GM18517 (cell line): ENCODE measurements at regions not wholly inside any gene's neighbourhood (a gene's known extent, or its start where the extent isn't known, plus 50 kb on each side); places are given as distances from the start of the nearest gene placed in this dataset.
"Not testable (repeated sequence)": the region's sequence is repeated elsewhere in the genome, so short reads cannot be mapped to it uniquely, and the experiment has no call there.

Experiments
- ATAC-seq: cut with Tn5 transposase; IDR thresholded peaks from one replicate; pipeline ENCODE4 v1.9.1; 2021; ENCODE audit warnings: mild to moderate bottlenecking, moderate library complexity; ENCODE audit not compliant: unreplicated experiment

DNA sequence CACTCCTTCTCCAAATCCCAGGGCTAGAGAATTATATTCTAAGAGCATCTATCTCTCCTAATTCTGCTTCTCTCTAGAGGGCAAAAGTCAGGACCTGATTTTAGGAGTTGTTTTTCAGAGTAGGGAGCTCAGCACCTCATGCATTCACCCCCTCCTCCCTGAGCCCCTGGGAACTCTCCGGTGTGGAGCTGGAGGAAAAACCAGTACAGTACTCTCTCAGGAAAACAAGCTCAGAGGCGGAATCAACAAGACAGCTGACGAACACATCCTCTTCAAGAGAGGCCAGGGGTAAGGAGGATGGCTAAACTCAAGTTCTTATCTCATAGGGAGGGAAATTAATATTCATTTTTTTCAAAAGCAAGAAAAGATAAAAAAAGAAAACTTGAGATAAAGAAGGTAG, 120.1 kb upstream of the CDYL start:
- no peak for ATAC-seq

- ATAC-seq: no peak
Measured at GRCh38 chr6:4655196-4656025, 120.8 kb upstream of the CDYL start.

DNA sequence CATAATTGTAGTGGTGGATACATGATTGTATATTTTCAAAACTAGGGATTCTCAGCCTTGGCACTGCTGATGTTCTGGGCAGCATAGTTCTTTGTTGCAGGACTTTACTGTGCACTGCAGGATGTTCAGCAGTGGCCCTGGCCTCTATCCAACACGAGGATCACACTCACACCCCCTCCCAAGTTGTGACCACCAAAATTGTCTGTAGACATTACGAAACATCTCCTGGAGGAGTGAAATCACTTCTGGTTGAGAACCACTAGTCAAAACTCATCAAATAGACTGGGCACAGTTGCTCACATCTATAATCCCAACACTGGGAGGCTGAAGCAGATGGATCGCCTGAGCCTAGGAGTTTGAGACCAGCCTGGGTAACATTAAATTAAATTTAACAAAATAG, 123.1 kb upstream of the CDYL start:
- no peak for ATAC-seq

GRCh38 chr6:4651831-4652467, 124.3 kb upstream of the CDYL start:
- no peak for ATAC-seq

GRCh38 chr6:4649728-4650127, 126.5 kb upstream of the CDYL start:
- no peak for ATAC-seq

GRCh38 chr6:4647414-4648365, 128.5 kb upstream of the CDYL start:
- ATAC-seq: no peak

- ATAC-seq: no peak
Measured at GRCh38 chr6:4645713-4646360, 130.4 kb upstream of the CDYL start.

- no peak for ATAC-seq
Measured at GRCh38 chr6:4644996-4645395, 131.2 kb upstream of the CDYL start.

DNA sequence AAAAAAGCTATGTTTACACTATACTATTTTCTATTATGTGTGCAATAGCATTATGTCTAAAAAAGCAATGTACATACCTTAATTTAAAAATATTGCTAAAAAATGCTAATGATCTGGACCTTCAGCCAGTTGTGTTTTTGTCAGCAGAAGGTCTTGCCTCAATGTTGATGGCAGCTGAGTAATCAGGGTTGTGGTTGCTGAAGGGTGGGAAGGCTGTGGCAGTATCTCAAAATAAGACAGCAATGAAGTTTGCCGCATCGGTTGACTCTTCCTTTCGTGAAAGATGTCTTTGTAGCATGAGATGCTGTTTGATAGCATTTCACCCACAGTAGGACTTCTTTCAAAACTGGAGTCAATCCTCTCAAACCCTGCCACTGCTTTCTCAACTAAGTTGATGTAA, 134.7 kb upstream of the CDYL start:
- ATAC-seq: no peak

- no peak for ATAC-seq
Measured at GRCh38 chr6:4640139-4640538, 136.1 kb upstream of the CDYL start.

DNA sequence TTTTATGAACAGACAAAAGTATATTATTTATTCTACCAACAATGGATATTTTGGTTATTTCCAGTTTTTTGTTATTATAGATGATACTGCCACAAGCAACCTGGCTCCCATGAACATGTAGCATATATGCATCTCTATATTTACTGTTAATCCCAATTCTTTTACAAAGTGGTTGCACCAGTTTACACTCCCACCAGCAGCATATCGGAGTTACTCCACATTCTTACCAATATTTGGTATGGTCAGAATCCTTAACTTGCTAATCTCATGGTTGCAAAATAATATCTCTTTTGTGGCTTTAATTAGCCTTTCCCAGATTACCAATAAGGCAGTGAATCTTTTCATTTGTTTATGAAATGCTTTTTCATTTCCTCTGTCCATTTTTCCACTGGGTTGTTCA, 137.6 kb upstream of the CDYL start:
- no peak for ATAC-seq

DNA sequence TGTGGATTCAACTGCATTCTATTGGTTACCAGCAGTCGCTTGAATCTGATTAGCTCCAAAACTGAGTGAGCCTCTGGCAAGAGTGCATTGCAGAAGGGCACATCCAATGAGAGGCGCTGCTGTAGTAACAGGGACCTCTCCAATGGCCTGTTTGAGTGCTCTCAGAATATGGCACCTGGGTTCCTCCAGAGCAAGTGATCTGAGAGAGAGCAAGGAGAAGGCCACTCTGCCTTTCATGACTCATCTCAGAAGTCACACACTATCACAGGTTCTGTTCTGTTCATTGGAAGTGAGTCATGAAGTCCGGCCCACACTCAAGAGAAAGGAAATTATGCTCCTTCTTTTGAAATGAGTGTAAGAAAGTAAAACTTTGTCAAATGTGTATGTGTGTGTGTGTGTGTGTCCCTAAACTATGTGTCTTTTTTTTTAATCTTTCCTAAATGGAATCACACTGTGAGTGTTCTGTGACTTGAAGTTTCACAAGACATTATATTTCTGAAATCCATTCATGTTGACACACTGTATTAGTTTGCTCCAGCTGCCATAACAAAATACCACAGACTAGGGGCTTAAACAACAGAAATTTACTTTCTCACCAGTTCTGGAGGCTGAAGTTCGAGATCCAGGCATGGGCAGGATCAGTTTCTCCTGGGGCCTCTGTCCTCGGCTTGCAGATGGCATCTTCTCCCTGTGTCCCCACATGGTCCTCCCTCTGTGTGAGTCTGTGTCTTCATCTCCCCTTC, 138.3 kb upstream of the CDYL start:
- no peak for ATAC-seq

- no peak for ATAC-seq
Measured at GRCh38 chr6:4636881-4637224, 139.4 kb upstream of the CDYL start.

- no peak for ATAC-seq
Measured at GRCh38 chr6:4636191-4636880, 139.9 kb upstream of the CDYL start.

DNA sequence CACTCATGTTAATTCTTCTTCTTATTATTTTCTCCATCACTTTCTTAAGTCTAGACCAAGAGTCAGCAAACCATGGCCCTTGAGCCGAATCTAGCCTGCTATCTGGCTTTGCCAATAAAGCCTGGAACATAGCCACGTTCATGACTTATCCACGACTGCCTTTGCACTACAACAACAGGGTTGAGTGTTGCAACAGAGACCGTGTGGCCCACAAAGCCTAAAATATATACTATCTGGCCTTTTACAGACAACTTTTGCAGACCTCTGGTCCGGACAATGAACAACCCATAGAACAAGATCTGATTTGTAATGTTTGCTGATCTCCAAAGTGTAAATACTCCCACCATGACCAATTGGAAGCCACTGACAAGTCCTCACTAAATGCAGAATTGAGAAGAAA, 140.5 kb upstream of the CDYL start:
- ATAC-seq: no peak

- ATAC-seq: no peak
Measured at GRCh38 chr6:4632421-4632820, 143.8 kb upstream of the CDYL start.

- not testable (repeated sequence) for ATAC-seq
Measured at GRCh38 chr6:4629789-4630188, 146.4 kb upstream of the CDYL start.

DNA sequence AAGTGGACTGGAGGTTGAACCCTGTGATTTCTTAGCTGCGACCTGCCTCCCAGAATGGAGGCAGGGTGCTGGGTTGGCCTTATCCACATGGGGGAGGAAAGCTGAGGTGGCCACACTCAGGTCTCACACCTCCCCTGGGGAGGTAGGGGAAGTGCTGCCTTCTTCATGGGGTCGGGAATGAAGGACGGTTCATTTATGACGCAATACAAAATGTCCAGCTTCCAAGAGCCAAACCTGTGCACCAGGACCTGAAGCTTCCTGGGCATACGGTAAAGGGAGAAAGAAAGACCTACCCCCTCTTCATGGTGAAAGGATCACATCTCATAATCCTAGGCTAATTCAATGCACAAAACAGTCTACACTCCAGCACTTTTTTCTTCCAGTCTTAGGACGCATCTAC, 150.6 kb upstream of the CDYL start:
- ATAC-seq: no peak

DNA sequence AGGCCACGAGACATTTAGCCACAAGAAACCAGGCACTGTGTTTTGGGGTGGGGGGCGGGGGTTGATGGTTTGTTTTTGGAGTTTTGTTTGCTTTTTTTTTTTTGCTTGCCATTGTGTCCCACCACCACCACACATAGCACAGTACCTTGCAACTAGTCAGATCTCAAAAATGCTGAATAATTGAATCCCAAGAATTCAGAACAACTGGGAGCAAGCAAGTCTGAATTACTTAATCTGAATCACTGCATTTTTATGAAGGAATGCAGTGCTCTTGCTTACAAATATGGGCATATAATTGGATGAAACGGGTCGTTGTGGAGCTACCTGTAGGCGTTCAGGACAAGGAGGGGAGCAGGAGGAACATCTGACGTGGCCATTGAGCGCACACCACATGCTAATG, 151.5 kb upstream of the CDYL start:
- ATAC-seq: no peak
